ENCODE measurements at regions not wholly inside any gene's neighbourhood (a gene's known extent, or its start where the extent isn't known, plus 50 kb on each side); places are given as distances from the start of the nearest gene placed in this dataset.
A peak's percentile ranks its signal among the peaks of the same experiment; 100 is the strongest.

DNA sequence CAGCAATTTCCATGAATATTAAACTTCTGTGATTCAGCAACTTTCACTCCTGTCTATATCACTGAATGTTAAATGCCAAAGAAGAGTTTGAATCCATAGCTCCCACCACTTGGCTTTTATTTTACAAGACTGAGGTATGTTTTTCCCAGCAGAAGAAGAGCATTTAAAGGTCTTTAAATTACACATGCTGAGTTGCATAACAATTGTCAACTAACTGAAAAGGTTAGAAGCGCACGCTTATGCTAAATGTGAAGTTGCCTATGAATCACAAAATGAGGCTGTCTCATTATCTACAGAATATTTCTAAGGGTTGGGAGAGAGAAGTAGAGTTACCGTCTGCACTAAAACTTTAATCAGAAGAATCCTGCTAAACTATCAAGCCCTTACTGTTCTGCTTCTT lies 1086.3 kb downstream of the FAM181B start:
- Histone ChIP-seq H3K4me3 (peak overlapping the region in 1 of 12 donors; percentile 2), H3K9me3 (no peaks in the 10 kb centered on the region), H3K36me3 (no peaks in the 10 kb centered on the region), H3K27me3 (no peaks in the 10 kb centered on the region), H3K4me1 (no peaks in the 10 kb centered on the region), H3K27ac (no peak overlapping the region)
- intact Hi-C loops (cut with DNase I) = loop anchor here in 4 of 10 donors (10.0 kb wide), 3 partner anchors 1037 to 1057 kb away; no protein-coding TSS in a partner anchor
- WGBS, 4 donors = 50 to 74% (median 54%) methylated on average over 3 of the region's 3 CpGs
- TF ChIP-seq, protein P1, sequence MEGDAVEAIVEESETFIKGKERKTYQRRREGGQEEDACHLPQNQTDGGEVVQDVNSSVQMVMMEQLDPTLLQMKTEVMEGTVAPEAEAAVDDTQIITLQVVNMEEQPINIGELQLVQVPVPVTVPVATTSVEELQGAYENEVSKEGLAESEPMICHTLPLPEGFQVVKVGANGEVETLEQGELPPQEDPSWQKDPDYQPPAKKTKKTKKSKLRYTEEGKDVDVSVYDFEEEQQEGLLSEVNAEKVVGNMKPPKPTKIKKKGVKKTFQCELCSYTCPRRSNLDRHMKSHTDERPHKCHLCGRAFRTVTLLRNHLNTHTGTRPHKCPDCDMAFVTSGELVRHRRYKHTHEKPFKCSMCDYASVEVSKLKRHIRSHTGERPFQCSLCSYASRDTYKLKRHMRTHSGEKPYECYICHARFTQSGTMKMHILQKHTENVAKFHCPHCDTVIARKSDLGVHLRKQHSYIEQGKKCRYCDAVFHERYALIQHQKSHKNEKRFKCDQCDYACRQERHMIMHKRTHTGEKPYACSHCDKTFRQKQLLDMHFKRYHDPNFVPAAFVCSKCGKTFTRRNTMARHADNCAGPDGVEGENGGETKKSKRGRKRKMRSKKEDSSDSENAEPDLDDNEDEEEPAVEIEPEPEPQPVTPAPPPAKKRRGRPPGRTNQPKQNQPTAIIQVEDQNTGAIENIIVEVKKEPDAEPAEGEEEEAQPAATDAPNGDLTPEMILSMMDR (IDR thresholded peaks at IDR 0.05) = no peak
- TF ChIP-seq POLR2A (IDR thresholded peaks at IDR 0.05) = no peak
- no peak for ATAC-seq
- no peak for DNase-seq

DNA sequence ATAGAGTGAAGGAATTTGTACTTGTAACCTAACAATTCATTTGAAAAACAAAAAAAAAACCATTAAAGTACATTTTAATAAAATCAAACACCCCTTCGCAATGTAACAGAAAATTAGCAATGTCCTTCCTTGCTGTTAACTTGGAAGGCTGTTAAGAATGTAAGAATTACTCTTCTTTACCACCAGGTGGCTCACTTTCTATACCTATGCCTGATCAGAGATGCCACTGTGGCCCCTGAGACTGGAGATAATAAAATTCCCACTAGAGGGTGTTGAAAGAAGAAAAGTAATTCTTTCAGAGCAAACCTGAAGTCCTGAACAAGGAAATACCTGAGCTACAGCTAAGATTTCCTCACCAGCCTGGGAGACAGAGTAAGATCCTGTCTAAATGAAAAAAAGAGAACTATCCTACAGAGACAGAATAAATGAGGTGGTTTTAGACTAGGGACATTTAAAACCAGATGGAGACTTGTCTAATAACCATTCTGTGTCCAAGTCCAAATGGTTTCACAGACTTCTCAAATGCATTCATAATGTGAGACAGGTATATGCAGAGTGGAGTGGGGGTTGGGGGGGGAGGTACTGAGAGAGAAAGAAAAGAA lies 1089.3 kb downstream of the FAM181B start:
- 56 to 67% (median 60%) methylated on average over 1 of the region's 1 CpG for WGBS, 4 donors
- Histone ChIP-seq H3K27me3 (no peaks in the 10 kb centered on the region), H3K27ac (no peak overlapping the region), H3K36me3 (no peaks in the 10 kb centered on the region), H3K4me3 (no peak overlapping the region), H3K9me3 (no peaks in the 10 kb centered on the region), H3K4me1 (no peaks in the 10 kb centered on the region)
- intact Hi-C loops (cut with DNase I) = loop anchor here in 5 of 10 donors (5.0 to 10.0 kb wide), 4 partner anchors 1040 to 1060 kb away; no protein-coding TSS in a partner anchor
- TF ChIP-seq, protein P1 (IDR thresholded peaks at IDR 0.05) = peak; percentile 28 to 63 (median 43)
- TF ChIP-seq POLR2A (IDR thresholded peaks at IDR 0.05) = no peak
- DNase-seq (no peak), ATAC-seq (no peak)

DNA sequence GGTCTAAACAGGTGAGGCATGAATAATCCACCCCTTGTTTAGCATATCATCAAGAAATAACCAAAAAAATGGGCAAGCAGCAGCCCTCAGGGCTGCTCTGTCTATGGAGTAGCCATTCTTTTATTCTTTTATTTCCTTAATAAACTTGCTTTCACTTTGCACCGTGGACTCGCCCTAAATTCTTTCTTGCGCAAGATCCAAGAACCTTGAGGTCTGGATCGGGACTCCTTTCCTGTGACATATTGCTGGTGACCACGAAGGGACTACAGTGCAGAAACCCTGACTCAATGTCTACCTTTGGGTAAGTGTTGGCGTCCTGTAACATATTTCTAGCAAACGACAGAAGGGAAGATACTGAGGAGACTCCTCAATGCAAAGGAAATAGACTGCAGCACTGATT lies 1099.2 kb downstream of the FAM181B start:
- H3K27ac ChIP-seq = no peak overlapping the region
- H3K36me3 ChIP-seq = no peaks in the 10 kb centered on the region
- no peaks in the 10 kb centered on the region for H3K4me1 ChIP-seq
- ATAC-seq (no peak), DNase-seq (no peak)
- intact Hi-C loops (cut with DNase I) = no loop called here
- H3K9me3 ChIP-seq = no peaks in the 10 kb centered on the region
- H3K27me3 ChIP-seq = peaks cover 0 to 5% (median 0%) of the 10 kb centered on the region in 9 donors
- WGBS, 4 donors = 83 to 87% (median 86%) methylated on average over 7 of the region's 7 CpGs
- TF ChIP-seq, protein P1 (IDR thresholded peaks at IDR 0.05) = no peak
- TF ChIP-seq POLR2A (IDR thresholded peaks at IDR 0.05) = no peak
- H3K4me3 ChIP-seq = no peak overlapping the region

DNA sequence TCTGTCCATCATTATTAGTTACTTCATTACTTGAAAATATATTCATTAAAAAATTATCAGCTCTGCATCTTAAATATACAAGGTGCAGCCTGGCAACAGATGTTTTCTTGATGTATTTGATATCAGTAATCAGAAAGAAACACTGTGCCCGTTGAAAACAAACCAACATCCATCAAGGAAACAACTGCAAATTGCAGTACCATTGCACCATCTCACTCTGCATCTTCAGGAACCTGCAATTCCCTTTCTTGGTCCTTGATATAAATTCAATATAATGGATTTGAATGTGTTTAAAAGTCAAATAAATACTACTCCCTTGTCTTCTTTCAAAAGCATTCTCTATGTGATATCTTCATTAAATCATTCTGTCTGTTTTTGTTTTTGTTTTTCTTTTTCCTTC lies 1131.2 kb downstream of the FAM181B start:
- WGBS, 4 donors = 44 to 65% (median 47%) methylated on average over 1 of the region's 1 CpG

More for the DNA sequence above, 1131.2 kb downstream of the FAM181B start:
- no peaks in the 10 kb centered on the region for H3K9me3 ChIP-seq
- no peak for DNase-seq
- H3K4me3 ChIP-seq = no peak overlapping the region
- H3K4me1 ChIP-seq = no peaks in the 10 kb centered on the region
- no peak for ATAC-seq
- TF ChIP-seq, protein P1 (IDR thresholded peaks at IDR 0.05) = no peak
- no peak for TF ChIP-seq POLR2A (IDR thresholded peaks at IDR 0.05)
- no peak overlapping the region for H3K27ac ChIP-seq
- H3K36me3 ChIP-seq = no peaks in the 10 kb centered on the region
- intact Hi-C loops (cut with DNase I) = no loop called here
- H3K27me3 ChIP-seq = no peaks in the 10 kb centered on the region

Measured in heart left ventricle (tissue), 16 donors.